Activated T-cell treated with anti-CD3 and anti-CD28 coated beads, Interleukin-2, amount 50 U/mL, for 1 hour (primary cell): ENCODE measurements at regions not wholly inside any gene's neighbourhood (a gene's known extent, or its start where the extent isn't known, plus 50 kb on each side); places are given as distances from the start of the nearest gene placed in this dataset.
A peak's percentile ranks its signal among the peaks of the same experiment; 100 is the strongest.

Source experiments
- DNase-seq: peaks from one replicate; pipeline ENCODE4 v3.0.0-alpha.2; 2020

- DNase-seq = no peak
Observed at GRCh38 chr3:56861511-56861910, 59.8 kb upstream of the ARHGEF3 start.

- DNase-seq = no peak
Observed at GRCh38 chr3:56860939-56861338, 59.2 kb upstream of the ARHGEF3 start.

- no peak for DNase-seq
Observed at GRCh38 chr3:56860351-56860750, 58.6 kb upstream of the ARHGEF3 start.

- DNase-seq = no peak
Observed at GRCh38 chr3:56858331-56858730, 56.6 kb upstream of the ARHGEF3 start.

GRCh38 chr3:56857178-56857577, 55.4 kb upstream of the ARHGEF3 start:
- no peak for DNase-seq

DNA sequence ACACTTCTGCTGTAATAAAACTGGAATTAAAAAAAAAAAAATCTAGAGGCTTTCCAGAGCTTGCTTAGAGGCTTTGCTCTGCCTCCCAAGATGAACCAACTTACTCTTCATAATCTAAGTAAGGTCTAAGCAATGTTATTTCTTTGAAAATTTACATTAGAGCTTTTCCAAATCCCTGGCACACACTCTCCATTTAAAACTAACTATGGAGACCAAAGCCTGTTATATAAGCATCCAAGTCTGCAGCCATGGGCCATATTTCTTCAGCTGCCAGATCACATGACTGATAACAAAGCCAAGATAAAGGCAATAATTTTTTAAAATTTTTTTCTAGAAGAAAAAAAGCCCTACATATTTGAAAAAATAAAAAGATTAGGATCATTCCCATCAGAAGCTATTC, 55.0 kb upstream of the ARHGEF3 start:
- no peak for DNase-seq

- DNase-seq = peak; percentile 29
Observed at GRCh38 chr3:56855856-56856512, 54.2 kb upstream of the ARHGEF3 start.

DNA sequence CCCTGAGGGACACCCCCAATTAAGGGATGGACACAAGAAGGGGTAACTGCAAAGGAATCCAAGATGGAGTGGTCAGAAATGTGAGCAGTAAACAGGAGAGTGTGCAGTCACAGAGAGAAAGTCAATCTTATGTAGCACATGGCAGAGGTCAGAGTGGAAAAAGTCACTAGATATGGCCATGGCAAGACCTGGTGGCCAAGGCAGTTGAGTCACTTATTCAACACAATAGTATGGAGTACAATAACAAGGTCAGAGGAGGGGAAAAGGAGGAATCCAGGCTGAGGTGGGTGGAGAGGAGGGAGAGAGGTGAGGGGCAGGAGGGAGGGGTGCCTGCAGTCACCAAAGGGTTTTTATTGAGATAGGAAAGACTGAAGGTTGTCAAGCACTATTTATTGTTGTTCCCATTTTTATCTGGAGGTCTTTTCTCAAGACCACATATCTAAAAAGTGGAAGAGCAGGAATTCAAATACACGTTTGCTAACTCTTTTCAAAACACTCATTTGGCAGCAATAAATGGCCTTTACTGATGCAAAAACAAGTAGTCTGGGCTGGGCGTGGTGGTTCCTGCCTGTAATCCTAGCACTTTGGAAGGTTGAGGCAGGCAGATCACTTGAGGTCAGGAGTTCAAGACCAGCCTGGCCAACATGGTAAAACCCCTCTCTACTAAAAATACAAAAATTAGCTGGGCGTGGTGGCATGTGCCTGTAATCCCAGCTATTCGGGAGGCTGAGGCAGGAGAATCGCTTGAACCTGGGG, 53.3 kb upstream of the ARHGEF3 start:
- no peak for DNase-seq

DNA sequence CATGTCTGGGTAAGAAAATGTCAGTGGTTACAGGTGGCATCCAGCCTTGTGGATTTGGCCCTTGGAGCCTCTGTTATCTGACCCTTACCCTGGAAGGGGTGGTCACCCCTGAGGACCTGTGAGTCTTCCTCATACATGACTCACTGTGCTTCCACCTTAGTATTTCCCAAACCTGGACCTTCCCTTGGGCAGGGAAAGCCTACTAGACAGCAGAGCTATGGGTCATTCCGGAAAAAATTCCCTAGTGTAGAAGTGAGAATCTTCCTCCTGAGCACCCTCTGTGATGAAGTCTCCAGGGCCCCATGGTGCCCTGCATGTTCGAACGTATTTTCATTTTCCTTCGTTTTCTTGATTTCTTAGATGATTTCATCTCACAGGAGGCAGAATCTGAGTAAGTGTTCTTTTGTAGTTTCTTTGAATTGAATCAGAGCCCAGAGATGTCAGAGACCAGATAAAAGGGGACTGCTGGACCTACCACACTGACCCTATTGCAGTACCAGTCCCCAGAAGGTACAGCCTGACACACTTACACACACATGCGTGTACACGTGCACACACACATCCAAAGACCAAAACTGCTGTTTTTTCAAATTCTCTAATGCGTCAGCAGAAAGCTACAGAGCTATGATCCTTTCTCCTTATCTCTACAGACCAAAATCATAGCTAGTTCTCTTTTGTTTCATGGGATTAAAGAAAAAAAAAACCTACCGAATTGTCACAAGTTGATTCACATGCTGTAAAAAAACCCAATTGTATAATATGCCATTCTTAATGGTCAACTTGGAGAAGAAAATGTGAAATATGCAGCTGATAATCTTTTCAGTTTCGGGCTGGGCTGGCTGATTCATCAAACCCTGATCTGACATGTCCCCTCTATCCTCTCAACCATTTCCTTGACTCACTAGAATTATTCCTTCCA, 50.5 kb upstream of the ARHGEF3 start:
- DNase-seq = no peak
